ENCODE measurements at regions not wholly inside any gene's neighbourhood (a gene's known extent, or its start where the extent isn't known, plus 50 kb on each side); places are given as distances from the start of the nearest gene placed in this dataset.

DNA sequence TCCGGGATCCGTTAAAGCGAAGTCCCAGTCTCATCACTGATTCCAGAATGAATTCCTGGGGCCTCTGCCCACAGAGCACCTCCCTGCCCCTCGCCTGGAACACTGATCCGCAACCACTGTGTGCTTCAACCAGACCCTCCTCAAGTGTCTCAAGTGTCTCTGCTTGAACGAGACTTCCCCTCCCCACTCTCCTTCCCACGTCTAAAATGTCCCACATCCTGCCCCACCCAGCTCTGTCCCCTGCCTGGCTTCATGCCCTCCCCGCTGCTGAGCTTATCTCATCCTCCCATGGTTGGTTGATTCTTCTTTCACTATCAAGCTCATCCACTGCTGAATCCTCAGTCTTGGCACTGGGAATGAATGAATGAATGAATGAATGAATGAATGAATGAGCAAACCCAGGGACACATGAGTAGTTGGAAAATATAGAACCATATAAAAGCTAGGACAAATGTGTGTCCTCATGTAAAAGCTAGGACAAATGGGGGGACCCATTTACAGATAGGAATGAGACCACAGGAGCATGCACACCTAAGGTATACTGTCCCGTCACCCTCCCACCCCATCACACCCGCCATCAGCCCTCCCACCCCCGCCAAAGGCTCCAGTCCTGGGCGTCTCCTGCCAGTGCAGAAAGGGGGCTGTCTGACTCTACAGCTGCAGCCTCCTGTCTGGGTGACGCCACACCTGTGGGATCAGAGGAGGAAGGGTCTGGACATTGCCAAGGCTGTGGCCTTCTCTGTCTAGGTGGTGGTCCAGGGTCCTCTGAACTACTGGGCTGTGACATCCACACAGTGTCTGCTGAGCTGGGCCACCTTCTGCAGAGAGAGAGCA lies 71.4 kb upstream of the LINC01488 start:
- H2BK12ac ChIP-seq (ENCODE audit: low read depth, low read length) = peak overlapping the region; percentile 39; the same call in 1 of the 2 replicates
- H2BK120ac ChIP-seq (replicated peaks; ENCODE audit: low read depth, low read length) = no peak overlapping the region
- H3K18ac ChIP-seq (ENCODE audit: extremely low read depth, low read length) = no peak overlapping the region
- no peaks in the 10 kb centered on the region for H3K27me3 ChIP-seq (replicated peaks in 1 of 4; ENCODE audit: control insufficient read depth in 3 of 4, extremely low read depth in 1 of 4, insufficient read depth in 3 of 4, low read length in 3 of 4)
- H2BK15ac ChIP-seq (ENCODE audit: low read length) = no peak overlapping the region
- H4K91ac ChIP-seq (replicated peaks; ENCODE audit: insufficient read length, low read length) = no peak overlapping the region
- no peak overlapping the region for H3K14ac ChIP-seq (ENCODE audit: insufficient read length)
- no peak overlapping the region for H3K4me3 ChIP-seq (ENCODE audit: extremely low read depth in 1 of 4, insufficient read depth in 2 of 4, low read depth in 3 of 4, low read length in 4 of 4)
- H3K4ac ChIP-seq (replicated peaks; ENCODE audit: insufficient read length, low read depth, low read length) = no peak overlapping the region
- no peaks in the 10 kb centered on the region for H3K9me3 ChIP-seq (ENCODE audit: insufficient read depth in 2 of 2, low read depth in 1 of 2, low read length in 1 of 2)
- no peak for FAIRE-seq
- DNase-seq (ENCODE audit: low read depth in 1 of 2, low spot score in 2 of 2) = no peak
- no peaks in the 10 kb centered on the region for H3K23me2 ChIP-seq (ENCODE audit: low read depth, low read length)
- no peak overlapping the region for H2AFZ ChIP-seq (ENCODE audit: low read length)
- no peak overlapping the region for H3K23ac ChIP-seq (ENCODE audit: insufficient read length)
- TF ChIP-seq TCF12 (IDR thresholded peaks at IDR 0.05; ENCODE audit: low read depth, low read length) (no peak), CBX5 (IDR thresholded peaks at IDR 0.05; ENCODE audit: low read depth, low read length) (no peak), SAP30 (IDR thresholded peaks at IDR 0.05; ENCODE audit: insufficient read depth, insufficient replicate concordance, low read length) (no peak)
- no peaks in the 10 kb centered on the region for H3K4me1 ChIP-seq (replicated peaks in 1 of 4; ENCODE audit: control insufficient read depth in 3 of 4, insufficient read depth in 4 of 4, low read length in 3 of 4)
- no peak overlapping the region for H3K56ac ChIP-seq (replicated peaks; ENCODE audit: insufficient read length, low read depth, low read length)
- ChIA-PET CTCF (ENCODE audit: partially characterized antibody) (interaction anchor here (0.6 to 1.5 kb wide), 3 partner anchors 9 to 1042 kb away, joined by 3 to 4 read pairs (median 3); no protein-coding TSS in a partner anchor), POLR2A (ENCODE audit: partially characterized antibody) (interaction anchor here (0.8 to 1.1 kb wide), 2 partner anchors 9 to 33 kb away, joined by 3 read pairs; no protein-coding TSS in a partner anchor)
- 0 out of 2 replicates have a peak overlapping the region, but pooled peaks have one; percentile 24 for H2BK5ac ChIP-seq (ENCODE audit: low read depth, low read length)
- H3K27ac ChIP-seq (ENCODE audit: low read depth, low read length) = no peak overlapping the region
- H4K8ac ChIP-seq (ENCODE audit: extremely low read depth, insufficient read depth, low read length) = no peak overlapping the region
- no peaks in the 10 kb centered on the region for H3K79me1 ChIP-seq (ENCODE audit: low read depth, low read length)
- no peaks in the 10 kb centered on the region for H4K20me1 ChIP-seq (replicated peaks in 1 of 2; ENCODE audit: control insufficient read depth in 1 of 2, insufficient read depth in 2 of 2, low read length in 2 of 2)
- 85% methylated on average over 12 of the region's 13 CpGs; no CpG with 5 or more reads in 1 of the 2 experiments for WGBS, 2 experiments (ENCODE audit: extremely low coverage in 1 of 2, insufficient coverage in 1 of 2, insufficient read length in 1 of 2, insufficient replicate concordance in 2 of 2, low coverage in 1 of 2, low lambda C conversion rate in 2 of 2, missing lambda C conversion rate in 1 of 2)
- H3K79me2 ChIP-seq (ENCODE audit: control insufficient read depth in 1 of 2, insufficient read depth in 2 of 2, low read length in 2 of 2) = no peaks in the 10 kb centered on the region
- no peaks in the 10 kb centered on the region for H3K36me3 ChIP-seq (ENCODE audit: control insufficient read depth in 2 of 4, insufficient read depth in 4 of 4, low read length in 3 of 4)
- no peak overlapping the region for H3K4me2 ChIP-seq (ENCODE audit: insufficient read depth in 1 of 2, low read depth in 2 of 2, low read length in 2 of 2)
- no peak overlapping the region for H3K9ac ChIP-seq (replicated peaks in 1 of 4; ENCODE audit: extremely low read depth in 1 of 4, low read depth in 3 of 4, low read length in 3 of 4)
- no peak overlapping the region for H4K5ac ChIP-seq (ENCODE audit: insufficient read length, low read depth, low read length)
- H2AK5ac ChIP-seq (ENCODE audit: low read depth, low read length) = no peak overlapping the region
- no peak overlapping the region for H2BK20ac ChIP-seq (ENCODE audit: low read length)

Measured in H1 (cell line).